HG03354 (cell line): ENCODE measurements at regions not wholly inside any gene's neighbourhood (a gene's known extent, or its start where the extent isn't known, plus 50 kb on each side); places are given as distances from the start of the nearest gene placed in this dataset.

Experiments used
- ATAC-seq: cut with Tn5 transposase; IDR thresholded peaks from one replicate; pipeline ENCODE4 v1.9.1; 2021; ENCODE audit warnings: mild to moderate bottlenecking; ENCODE audit not compliant: unreplicated experiment, poor library complexity, severe bottlenecking

- no peak for ATAC-seq
Measured at GRCh38 chr11:95524314-95525036, 265.1 kb downstream of the FAM76B start.

- no peak for ATAC-seq
Measured at GRCh38 chr11:95522874-95523273, 266.7 kb downstream of the FAM76B start.

- ATAC-seq, result no peak
Measured at GRCh38 chr11:95521862-95522261, 267.7 kb downstream of the FAM76B start.

DNA sequence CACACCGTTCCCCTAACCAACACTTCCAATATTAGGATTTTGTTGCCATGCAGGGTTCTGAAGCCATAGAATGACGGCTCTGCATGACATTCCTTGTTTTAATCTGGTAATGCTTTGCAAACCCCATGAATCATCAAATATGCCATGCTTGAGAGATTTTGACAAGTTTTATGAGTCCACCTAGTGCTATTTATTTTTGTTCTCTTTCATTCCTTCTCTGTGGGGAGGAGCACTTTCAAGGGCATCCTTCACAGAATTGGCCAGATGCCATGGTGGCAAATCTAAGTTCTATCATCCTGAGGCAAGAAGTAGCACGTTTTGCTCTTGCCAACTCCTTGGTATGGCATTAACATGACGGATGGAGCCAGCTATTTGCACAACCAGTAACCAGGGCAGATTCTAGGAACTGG, 268.4 kb downstream of the FAM76B start:
- ATAC-seq, result no peak

GRCh38 chr11:95520369-95521132, 269.0 kb downstream of the FAM76B start:
- ATAC-seq, result no peak

GRCh38 chr11:95519912-95520311, 269.7 kb downstream of the FAM76B start:
- no peak for ATAC-seq

DNA sequence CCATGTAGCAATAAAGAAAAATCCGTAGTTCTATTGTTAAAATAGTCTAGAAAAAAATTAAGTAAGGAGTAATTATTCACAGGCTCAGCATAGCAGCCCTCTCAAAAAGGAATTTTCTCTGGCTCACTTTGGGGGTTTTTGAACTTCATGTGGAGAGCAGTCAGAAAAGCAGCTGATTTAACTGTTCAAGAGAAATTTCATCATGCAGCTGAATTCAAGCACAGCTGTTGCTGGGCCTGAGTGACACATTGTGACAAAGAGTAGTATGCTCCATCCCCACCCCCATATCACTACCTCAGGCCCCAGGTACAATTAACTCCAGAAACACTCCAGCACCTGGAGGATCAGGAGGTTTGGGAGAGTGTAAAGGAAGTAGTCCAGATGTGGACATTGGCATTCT, 272.1 kb downstream of the FAM76B start:
- no peak for ATAC-seq

DNA sequence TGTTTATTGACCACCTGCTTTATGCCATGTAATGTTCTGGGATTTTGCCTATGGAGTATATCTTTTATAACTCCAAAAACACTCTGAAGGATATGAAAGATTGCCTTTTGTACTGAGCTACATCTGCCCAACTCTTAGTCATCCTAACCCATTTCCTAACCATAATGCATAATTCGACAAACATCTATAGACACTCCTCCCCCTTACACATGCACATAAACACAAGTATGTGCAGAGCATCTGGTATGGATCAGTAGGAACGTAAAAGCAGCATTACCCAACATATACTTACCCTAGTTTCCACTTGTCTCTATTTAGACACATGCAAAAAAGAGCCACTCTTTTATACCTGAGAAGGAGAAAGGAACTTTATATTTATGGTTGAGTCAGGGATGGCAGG, 272.8 kb downstream of the FAM76B start:
- ATAC-seq, result no peak

DNA sequence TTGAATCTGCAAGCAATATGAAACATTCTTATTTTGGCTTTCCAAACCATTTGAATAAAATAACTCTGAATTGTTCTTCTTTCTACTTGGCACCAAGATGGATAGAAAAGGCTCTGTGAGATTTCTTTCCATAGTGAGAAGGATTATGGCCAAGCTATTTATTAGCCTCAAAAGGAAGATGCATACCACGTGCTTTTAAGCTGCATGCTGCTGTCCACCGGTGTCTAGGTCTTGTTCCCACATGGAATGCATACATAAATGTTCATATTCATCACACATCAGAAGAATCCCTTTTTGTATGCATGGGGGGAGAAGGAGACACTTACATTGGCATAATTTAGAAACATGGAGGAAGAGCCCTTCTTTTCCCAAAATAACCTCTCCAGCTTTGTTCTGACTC, 273.4 kb downstream of the FAM76B start:
- no peak for ATAC-seq

DNA sequence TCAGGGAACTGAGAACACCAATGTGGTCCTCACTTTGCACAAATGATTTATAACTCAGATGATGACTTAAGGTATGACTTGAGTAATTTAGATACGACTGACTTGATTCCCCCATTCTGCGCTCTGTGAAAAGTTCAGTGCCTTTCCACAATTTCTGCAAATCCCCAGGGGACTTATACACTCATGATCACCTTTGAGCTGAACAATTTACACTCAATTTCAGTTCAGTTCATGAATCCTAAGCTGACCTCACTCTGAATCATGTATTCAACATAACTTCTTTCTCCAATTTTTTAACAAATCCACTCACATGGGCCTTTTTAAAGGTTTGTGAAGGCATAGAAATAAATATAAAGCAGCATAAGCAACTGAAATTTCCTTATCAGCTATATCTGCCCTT, 274.2 kb downstream of the FAM76B start:
- ATAC-seq, result no peak

DNA sequence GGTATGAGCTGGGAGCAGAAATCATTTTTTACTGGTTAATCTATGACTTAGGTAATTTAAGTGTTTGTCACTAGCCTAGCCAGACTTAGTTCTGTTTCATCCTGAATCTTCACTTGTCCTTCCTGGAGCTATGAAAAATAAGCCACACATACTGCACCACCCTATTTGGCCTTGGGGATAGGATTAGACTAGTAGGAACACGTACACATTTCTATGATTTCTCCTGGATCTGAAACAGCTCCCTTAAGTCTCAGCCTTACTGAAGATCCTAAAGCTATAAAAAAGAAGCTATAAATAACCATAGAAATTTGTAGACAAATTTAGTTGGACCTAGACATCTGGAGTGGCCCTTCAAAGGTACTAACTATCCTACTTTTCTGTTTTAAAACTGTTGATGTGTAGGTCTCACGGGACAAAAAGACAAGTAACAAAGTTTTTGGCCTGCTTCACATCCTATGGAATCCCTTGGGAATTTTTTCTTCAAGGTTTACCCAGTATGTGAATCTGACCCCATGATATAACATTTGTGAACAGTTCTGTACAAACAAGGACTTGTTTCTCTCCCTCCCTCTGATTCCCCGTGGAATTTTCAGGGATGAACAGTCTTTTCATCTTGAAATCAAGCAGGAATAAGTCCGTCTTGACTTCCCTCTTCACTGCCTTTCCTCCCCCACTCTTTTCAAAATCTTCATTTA, 275.0 kb downstream of the FAM76B start:
- ATAC-seq, result no peak

- no peak for ATAC-seq
Measured at GRCh38 chr11:95512682-95513081, 276.9 kb downstream of the FAM76B start.

DNA sequence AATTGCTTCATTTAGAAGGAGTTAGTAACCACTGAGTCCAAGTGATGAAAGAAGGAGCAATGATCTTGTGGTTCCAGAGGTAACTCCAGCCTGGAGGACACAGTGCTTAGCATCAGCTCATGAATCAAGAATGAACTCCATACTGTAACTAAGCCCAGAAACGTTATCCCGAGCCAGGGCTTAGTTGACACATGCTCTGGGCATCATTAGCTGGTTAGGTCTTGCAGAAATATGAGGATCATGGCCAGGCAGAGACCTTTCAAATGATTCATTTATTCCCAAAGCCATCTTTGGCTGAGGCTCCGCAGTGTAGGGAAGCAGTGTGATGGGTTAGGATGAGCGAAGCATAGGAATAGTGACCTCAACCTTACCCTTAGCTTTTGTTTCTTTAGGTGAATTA, 277.4 kb downstream of the FAM76B start:
- no peak for ATAC-seq

GRCh38 chr11:95508219-95508890, 277.4 kb upstream of the SESN3 start:
- ATAC-seq, result no peak

DNA sequence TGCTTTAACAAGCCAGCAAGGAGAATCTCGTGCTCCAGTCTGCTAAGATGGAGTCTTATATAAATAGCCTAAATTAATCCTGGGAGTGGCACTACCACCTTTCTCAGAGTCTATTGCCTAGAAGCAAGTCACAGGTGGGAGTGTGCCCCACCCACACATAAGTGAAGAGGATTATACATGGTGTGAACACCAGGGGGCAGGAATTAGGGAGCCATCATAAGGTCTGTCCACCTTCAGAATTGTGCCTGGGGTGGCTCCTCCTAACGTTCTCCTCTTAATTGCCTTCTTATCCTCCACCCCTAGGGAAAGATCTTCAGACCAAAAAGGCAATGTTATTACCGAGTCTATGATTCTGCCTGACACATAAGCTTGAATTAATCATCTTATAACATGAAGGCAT, 276.8 kb upstream of the SESN3 start:
- ATAC-seq, result no peak

- ATAC-seq, result no peak
Measured at GRCh38 chr11:95506777-95507176, 275.8 kb upstream of the SESN3 start.

GRCh38 chr11:95505927-95506426, 275.0 kb upstream of the SESN3 start:
- no peak for ATAC-seq

DNA sequence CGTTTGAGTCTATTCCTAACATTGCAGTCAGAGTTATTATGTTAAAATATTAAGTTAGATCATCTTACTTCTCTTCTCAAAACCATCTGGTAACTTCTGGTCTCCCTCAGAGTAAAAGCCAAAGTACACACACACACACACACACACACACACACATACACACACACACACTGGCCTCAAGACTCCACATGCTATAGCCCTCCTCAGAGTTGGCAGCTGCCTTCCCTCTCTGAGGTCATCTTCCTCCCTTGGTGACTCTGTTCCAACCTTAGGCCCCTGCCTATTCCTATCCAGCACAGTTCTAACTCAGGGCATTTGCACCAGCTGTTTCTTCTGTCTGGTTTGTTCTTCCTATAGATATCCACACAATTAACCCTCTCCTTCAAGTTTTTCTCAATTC, 272.0 kb upstream of the SESN3 start:
- ATAC-seq, result no peak

DNA sequence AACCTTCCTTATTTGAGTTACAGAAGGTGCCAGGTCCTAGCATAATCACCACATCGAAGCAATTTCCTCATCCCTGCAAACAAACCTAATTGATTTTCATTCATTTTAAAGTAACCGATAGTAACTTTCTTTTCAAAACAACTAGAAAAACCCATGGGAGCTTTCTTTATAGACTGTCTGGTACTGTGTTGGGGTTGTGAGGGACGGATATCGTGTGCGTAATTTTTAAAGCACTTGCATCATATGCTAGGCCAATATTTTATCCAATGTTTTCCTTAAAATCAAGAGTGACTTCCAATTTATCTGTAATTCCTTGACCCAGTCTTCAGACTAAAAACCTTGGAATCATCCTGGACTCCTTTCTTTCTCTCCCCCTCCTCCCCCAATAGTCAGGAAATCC, 271.5 kb upstream of the SESN3 start:
- no peak for ATAC-seq

GRCh38 chr11:95501761-95502266, 270.8 kb upstream of the SESN3 start:
- ATAC-seq, result no peak
